ENCODE measurements at regions not wholly inside any gene's neighbourhood (a gene's known extent, or its start where the extent isn't known, plus 50 kb on each side); places are given as distances from the start of the nearest gene placed in this dataset.

DNA sequence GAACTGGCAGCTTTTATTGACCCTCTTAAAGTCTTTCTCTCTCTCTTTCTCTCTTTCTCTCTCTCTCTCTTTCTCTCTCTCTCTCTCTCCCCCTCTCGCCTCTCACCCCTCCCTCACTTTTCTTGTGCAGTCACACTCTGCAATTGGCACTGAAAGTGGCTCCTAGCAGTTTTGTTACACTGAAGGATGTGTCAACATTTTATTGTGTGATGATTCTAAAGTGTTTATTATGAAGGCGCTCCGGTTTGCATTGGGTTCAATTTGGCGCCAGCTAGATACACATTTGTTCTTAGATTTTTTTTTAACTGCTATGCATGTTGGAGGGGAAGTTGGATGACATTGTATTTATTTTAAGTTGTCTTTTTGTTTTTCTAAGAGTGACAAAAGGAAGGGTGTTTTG is 64.0 kb upstream of the CHRM3 start:
- DNase-seq (ENCODE audit: low read depth) = no peak

DNA sequence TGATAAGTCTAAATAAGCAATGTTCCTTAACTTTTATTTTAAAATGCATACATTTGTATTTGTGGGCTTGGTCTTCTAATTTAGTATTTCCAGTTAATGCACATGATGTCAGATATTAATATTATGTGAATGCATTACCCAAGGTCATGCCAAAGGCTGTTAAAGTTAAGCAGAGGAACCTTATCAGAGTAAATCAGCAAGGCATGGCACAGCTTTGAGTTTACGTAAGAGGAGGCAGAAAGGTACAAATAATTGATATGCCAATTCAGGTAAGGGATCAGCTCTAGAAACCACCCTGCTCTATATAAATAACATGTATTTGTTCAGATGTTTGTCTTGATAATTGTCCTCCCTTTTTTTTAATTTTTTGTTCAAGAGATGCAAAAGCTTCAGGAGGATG is 64.5 kb upstream of the CHRM3 start:
- no peak for DNase-seq (ENCODE audit: low read depth)

DNA sequence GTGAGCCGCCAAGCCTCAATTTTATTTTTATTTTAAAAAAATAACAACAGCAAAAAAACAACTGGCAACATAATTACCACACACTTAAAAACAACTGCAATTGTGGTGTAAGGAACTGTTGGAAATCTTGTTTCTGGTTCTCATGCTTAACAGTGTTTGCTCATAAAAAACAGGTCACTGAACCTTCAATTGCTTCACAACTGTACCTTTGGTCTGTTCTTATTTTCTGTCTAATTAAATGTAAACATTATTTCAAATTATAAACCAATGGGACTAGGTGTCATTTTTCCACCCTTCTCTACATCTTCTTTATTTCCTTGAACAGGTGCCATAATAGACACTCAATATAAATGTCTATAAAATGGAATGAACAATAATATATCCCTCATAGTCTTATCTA is 68.4 kb upstream of the CHRM3 start:
- DNase-seq (ENCODE audit: low read depth) = no peak

DNA sequence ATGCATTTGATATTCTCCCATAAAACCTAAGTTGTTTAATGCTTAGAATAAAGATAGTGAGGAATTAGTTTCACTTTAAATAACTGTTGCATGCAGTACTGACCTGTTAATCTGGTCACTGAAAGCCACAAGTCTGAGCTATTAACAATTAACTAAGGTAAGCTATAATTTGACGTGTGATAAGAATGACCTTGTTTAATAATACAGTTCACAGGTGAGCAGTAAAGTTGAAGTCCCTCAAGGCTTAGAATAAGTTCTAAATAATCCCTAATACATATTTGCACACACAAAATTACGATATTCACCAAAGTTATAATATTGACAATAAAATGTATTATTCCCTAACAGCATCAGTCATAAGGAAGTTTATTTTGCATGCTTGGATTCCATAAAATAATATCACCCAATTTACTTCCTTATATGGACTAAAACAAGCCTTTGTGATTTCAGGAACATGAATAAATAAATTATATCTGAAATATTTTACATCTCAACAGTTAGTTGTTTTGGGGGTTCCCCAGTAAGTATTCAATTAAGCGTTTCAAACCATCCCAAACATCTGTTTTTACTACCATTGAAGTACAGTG is 70.6 kb upstream of the CHRM3 start:
- DNase-seq (ENCODE audit: low read depth) = no peak

DNA sequence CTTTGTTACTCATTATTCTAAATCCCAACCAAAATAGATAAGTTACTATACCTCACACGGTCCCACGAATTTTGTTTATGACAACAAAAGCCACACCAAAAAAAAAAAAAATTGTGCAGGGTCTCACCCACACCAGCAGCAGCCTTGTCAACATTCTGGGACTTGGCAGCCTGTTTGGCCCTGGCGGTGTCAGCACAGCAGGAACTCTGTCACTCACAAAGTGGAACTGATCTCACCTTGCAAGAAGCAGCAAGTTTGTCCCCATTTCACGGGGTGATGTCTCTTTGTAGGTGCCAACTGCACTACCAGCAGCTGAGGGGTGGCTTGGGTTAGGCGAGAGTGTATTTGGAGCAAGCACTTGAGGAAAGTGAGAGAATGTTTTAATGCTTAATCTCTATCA is 75.0 kb upstream of the CHRM3 start:
- no peak for DNase-seq (ENCODE audit: low read depth)

DNA sequence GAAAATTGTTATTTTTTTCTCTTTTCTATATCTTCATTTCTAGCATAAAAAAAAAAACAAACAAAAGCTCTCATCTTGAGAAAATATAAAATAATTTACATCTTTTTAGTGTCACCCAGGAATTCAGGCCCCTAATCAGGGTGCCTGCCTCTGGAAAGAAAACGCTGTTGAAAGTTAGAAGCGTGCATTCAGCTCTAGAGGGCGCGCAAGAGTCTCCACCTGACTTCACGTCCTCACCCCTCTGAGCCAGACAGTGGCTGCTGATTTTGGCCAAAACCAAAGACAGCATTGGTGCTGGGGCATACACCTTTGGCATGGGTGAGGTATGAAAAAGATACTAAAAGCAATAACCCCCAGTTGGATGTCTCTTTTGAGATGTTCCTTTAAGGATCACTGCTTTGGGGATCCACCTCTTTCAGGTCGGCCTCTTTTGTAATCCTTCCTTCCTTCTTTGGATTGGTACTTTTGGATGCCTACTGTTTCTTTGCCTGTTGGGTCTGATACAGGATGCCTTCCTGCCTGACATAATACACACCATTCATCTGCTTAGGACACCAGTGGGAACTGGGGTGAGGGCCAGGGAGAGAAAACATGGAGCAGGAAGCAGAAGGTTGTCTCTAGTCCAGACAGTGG is 77.6 kb upstream of the CHRM3 start:
- DNase-seq (ENCODE audit: low read depth) = no peak

DNA sequence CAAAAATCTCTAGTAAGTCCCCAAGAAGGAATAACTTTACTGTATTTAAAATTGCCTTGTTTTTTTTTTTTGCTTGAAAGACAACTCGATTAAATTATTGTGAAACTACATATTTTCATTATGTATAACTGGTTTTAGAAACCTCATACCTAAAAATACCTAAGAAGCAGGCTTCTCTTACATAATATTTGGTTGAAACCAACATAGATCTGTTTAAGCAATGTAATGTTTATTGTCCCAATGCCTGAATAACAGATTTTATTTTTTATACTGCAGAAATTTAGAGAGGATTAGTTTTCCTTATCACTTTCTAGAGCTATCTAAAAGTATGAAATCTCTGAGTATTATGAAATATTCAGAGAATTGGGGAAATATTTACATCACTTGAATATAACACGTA is 78.5 kb upstream of the CHRM3 start:
- DNase-seq (ENCODE audit: low read depth) = no peak

DNA sequence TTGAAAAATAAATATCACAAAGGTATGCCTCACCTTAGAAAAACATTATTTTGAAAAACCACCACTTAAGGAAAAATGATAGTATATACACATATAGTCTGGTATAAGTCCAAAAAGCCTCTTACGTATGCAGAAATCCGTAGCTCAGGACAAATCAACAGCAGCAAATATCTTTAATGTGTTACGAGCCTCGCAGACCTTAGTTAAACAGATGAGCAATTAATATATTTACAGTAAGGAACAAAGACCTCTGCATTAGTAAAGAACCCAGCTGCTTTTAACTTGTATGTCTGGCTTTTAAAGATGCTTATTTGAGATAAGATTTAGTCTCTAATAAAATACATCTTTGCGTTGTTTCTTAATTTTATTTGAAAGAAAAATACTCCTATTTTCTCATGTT is 79.9 kb upstream of the CHRM3 start:
- DNase-seq (ENCODE audit: low read depth) = no peak

DNA sequence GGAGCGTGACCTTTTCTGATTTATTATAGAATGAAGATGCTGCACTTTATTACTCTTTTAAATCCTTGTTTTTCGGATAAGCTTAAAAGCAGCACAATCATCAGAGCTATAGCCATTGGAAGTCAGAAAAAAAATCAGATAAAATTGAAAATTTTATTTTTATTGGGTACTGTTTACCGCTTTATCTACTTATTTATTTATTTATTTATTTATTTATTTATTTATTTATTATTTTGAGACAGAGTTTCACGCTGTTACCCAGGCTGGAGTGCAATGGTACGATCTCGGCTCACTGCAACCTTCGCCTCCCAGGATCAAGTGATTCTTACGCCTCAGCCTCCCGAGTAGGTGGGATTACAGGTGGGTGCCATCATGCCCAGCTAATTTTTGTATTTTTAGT is 83.1 kb upstream of the CHRM3 start:
- DNase-seq (ENCODE audit: low read depth) = no peak

DNA sequence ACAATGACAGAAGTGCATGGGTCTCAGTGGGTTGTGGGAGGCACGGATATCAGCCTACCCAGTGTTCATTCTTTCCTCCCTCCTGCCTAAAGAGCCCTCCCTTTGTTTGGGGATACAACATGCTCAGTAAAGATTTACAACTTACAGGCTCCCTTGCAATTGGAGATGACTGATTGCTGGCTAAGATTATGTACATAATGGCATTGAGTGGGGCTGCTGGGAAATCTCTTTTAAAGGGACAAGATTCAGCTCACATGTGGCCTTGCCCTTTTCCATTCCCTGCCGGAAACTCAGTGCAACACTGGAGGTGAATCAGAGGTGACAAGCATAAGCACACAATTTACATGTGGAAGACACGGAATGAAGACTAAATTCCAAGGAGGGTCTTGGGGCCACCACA is 83.7 kb upstream of the CHRM3 start:
- no peak for DNase-seq (ENCODE audit: low read depth)

DNA sequence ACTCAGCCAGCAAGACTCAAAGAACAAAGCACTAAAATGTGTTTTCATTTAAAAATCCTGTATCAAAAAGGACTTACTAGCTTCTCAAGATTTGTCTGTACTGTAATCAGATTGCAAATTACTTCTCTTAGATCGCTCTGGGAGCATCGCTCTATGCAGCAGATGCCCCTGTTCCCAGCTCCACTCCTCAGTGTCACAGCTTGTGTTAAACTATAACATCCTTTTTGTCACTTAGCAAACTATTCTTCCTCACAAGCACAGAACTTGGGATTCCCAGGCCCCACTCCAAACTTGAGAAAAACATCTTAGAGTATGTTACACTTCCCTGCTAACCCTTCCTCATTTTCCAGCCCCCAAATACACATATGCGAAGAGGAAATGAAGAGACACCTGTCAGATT is 85.1 kb upstream of the CHRM3 start:
- DNase-seq (ENCODE audit: low read depth) = no peak

DNA sequence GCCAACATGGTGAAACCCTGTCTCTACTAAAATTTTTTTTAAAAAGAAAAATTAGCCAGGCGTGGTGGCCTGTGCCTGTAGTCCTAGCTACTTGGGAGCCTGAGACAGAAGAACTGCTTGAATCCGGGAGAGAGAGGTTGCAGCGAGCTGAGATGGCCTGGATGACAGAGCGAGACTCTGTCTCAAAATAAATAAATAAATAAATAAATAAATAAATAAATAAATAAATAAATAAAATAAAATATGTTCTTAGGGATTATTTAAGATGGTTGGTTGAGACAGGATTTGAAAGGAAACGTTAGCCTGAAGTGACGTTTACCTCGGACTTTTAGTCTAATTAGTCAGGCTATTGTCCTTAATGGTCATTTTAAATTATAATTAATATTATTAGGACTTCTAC is 88.5 kb upstream of the CHRM3 start:
- no peak for DNase-seq (ENCODE audit: low read depth)

DNA sequence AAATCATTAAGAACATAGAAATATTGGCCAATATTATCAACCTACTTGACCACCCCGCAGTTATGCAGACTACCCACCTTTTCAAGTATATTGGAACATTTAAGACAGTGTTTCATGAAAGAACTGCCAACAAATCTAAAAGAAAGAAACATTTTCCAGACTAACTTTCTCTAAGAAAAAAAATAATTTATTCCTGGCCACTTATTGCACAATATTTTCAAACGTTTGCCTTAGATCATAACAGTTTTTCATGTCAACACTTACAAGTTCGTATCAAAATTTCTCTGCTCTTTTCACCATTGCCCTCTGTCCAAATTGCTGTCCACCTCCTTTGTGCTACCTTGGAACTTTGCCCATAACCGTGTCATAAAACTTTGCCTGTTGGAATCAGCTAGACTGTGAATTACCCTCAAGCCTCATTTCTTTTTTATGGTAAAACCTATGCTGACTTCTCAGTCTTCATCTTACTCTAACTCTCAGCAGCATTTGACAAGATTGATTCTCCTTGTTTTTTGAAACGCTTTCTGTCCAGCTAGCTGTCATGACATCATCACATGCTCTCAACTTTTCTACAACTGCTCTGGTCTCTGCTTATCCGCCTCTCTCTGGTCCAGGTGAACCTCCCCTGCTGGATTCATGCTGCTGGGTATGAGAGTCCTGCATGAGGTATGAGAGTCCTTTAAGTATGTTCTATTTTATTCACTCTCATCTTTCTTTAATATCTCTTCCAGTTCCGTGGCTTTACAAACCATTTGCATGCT is 92.8 kb upstream of the CHRM3 start:
- DNase-seq (ENCODE audit: low read depth) = no peak

DNA sequence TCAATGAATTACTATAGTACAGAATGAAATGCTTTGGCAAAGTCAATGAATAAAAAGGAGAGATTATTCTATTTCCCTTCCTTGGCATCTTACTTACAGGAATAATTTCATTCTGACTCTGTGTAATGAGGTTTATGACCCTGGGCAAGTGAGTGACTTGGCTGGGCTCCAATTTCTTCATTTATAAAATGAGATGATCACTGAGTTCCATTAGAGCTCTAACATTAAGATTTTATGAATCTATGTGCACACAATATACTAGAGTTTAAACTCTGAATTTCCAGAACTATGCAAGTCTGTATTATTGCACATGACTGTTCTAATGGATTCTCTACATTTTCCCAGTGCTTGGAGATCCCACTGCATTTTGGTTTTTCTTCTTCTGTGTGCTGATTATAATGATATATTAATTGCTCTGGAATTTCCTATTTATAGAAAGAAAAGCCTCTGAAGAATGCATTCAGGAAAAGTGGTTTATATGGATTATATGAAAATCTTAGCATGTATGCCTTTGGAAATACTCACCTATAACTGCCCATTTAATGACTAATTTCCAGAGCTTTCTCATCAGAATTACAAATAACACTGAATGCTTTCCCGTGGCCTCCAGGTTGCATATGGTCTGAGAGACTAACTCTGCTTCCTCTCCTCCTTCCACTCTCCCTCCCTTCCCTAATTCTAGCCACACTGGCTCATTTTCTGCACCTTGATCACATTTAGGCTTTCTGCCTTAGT is 97.4 kb upstream of the CHRM3 start:
- DNase-seq (ENCODE audit: low read depth) = no peak

DNA sequence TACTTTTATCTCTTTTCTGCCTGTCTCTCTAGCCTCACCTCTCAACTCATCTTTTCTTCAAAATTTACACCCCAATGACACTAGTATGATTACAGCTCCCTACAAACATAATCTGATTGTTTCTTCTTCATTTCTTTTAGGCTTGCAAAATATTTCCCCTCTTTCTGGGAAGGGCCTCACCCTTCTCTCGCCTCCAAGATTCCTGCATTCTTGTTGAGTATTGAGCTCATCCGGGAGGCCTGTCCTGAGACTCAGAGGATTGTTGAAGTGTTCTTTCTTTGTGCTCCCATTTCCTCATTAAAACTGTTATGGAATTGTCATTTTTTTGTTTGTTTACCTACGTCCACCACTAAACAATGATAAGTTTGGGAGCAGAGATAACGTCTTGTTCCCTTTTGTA is 99.1 kb upstream of the CHRM3 start:
- DNase-seq (ENCODE audit: low read depth) = no peak

DNA sequence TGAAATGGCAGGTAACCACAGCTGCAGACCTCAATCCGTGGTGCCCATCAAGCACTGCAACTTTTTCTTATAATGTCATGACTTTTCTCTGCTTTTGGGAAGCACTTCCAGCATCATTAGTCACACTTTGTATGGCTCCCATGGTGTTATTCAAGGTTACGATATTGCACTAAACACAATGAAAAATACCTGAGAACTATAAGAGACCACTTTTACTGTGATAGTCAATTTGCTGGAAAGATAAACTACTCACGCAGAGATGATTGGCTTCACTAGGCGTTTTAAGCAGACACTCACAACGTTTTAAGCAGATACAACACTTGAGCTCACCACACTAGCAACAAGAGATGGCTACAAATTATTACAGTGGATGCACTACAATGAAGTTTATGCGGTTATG is 103.2 kb upstream of the CHRM3 start:
- no peak for DNase-seq (ENCODE audit: low read depth)

DNA sequence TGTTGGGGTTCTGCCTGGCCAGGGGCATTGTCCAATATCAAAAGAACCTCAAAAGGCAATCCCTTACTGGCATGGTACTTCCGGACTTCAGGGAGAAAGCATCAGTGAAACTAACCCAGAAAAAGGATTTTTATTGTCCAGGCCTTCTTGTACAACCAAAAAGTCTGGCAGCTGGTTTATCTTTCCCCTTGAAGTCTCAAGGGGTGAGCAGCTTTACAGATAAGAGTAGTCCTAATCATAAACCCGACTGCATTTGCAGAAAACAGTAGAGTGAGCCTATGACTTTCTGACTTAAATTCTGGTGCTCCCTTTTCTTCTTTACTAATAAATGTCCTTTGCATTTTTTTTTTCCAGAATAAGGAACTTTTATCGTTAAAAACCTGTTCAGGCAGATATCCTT is 104.0 kb upstream of the CHRM3 start:
- DNase-seq (ENCODE audit: low read depth) = no peak

DNA sequence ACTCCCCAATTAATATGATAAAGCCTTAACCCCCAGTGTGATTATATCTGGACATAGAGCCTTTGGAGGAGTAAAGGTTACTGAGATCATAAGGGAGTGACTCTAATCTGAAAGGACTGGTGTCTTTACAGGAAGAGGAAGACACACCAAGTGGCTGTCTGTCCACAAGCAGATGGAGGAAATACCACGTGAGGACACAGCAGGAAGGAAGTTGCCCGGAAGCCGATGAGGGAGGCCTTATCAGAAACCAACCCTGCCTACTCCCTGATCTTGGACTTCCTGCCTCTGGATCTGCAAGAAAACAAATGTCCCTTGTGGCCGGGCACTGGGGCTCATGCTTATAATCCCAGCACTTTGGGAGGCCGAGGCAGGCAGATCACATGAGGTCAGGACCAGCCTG is 110.3 kb upstream of the CHRM3 start:
- DNase-seq (ENCODE audit: low read depth) = no peak

DNA sequence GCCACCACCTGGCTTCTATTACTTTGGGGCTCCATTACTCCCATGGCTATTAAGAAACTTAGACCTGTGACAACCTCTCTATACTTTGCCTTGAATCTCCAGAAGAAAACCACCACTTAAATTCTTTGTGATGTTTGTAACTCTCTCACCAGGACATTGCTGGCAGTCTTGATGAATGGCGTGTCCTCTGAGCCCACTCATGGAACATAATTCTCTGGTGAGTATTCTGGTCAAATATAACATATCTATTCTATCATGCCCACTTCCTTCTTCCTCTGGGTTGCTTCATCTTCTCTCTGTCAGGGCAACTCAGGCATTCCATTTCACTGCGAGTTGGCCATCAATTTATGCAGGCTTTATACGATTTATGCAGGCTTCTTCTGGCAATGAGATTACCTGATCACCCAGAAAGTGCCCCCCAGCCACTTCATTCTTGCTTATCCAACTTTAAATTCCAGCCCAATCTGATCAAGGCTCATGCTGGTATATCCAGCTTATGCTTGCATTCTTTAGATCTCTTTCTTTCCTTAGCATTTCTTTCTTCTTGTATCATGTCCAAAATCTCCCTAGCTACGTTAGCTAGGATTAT is 112.0 kb upstream of the CHRM3 start:
- no peak for DNase-seq (ENCODE audit: low read depth)

DNA sequence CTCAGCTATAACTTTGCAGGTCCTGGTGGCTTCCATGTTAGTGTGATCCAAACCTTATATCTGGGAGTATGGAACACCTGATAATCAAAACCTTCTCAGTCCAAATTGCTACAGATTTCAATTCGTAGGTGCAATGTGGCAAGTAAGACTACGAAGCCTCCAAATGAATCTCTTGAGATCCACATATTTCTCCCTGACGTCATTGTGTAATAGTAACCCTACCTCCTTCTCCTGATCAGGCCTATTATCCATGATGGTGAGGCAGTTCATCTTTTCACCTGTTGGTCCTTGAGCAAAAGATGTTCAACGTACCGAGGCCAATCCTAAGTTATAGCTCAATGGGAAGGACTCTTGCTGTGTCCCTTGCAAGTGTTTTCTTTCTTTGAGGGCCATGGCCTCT is 115.9 kb upstream of the CHRM3 start:
- DNase-seq (ENCODE audit: low read depth) = no peak

DNA sequence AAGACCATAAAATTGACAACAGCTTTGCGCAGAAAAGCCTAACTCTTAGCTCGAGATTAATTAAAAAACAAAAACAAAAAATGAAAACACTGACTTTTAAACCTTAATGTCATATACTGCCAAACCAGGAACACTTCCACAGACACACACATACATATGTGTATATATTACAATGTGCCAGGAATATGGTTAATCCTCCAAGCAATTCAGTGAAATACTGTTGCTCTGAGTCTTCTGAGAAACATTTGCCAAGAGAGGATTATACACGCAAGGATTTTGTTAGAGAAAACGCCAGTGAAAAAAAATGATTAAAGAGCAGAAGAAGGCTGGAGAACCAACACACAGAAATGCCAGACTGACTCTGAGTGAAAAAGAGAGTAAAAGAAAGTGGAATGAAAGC is 116.7 kb upstream of the CHRM3 start:
- DNase-seq (ENCODE audit: low read depth) = no peak

DNA sequence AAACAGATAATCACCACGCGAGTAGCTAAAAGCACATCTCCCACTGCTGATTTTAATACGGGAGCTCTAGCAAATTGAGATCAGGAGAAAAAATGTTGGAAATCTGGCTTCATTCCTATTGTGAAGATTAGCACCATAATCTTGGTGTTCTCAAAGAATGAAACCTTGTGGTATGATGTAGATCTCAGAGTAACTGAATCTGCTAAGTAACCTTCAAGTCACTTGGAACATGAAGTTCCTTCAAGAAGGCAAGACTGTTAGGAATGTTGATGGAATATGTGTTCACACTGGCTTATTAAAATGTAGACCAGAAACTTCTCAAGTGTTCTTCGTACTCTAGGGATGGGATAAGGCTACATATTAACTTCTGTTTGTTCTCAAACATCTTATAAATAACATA is 117.4 kb upstream of the CHRM3 start:
- no peak for DNase-seq (ENCODE audit: low read depth)

DNA sequence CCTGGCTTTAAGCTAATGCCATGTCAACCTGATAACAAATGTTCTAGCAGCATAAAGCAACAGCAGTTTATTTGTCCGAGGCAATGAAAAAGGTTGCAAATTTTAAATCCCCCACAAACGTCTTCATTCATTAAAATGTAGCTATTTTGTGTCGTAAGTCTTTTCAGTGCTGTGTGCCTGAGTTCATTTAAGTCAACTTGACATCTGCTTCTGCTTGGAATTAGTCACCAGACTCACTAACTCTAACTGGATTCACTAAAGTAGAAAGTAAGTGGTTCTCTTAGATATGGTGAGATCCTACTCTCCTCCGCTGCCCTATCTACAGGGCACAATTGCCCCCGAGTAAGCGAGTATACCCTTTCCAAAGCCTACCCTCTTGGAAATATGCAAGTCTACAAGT is 118.4 kb upstream of the CHRM3 start:
- no peak for DNase-seq (ENCODE audit: low read depth)

All from T follicular helper cell (primary cell).